ENCODE measurements at regions not wholly inside any gene's neighbourhood (a gene's known extent, or its start where the extent isn't known, plus 50 kb on each side); places are given as distances from the start of the nearest gene placed in this dataset.
"Not testable (repeated sequence)": the region's sequence is repeated elsewhere in the genome, so short reads cannot be mapped to it uniquely, and the experiment has no call there.

DNA sequence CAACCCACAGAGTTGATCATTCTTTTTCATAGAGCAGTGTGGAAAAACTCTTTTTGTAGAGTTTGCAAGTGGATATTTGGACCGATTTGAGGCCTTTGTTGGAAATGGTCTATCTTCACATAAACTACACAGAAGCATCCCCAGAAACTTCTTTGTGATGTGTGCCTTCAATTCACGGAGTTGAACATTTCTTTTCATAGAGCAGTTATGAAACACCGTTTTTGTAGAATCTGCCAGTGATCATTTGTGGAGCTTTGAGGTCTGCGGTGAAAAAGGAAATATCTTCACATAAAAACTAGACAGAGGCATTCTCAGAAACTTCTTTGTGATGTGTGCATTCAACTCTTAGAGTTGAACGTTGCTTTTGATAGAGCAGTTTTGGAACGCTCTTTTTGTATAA is 618.4 kb upstream of the ZNF337 start:
- H3K27me3 ChIP-seq, result no peaks in the 10 kb centered on the region
- no peak overlapping the region for H3K27ac ChIP-seq
- H3K9me3 ChIP-seq, result no peaks in the 10 kb centered on the region
- no peak overlapping the region for H3K4me3 ChIP-seq
- no peaks in the 10 kb centered on the region for H3K4me1 ChIP-seq
- intact Hi-C loops (cut with DNase I; ENCODE audit: low total_unique reads), result no loop called here
- no peak for DNase-seq
- 85 to 88% methylated on average over 5 to 6 of the region's 6 CpGs for whole genome bisulfite sequencing, 2 donors (ENCODE audit: low coverage in 1 of 2)
- no peaks in the 10 kb centered on the region for H3K36me3 ChIP-seq
- in situ Hi-C loops (cut with MboI; ENCODE audit: low pct_ligation_motif_present in 1 of 4, low pct_unique_long_range_greater_than_20kb in 1 of 4, low sequenced_read_pairs in 3 of 4), result no loop called here
- TF ChIP-seq CTCF (IDR thresholded peaks at IDR 0.05) (no peak), POLR2A (IDR thresholded peaks at IDR 0.05) (no peak), POLR2AphosphoS5 (IDR thresholded peaks at IDR 0.05) (no peak), EP300 (IDR thresholded peaks at IDR 0.05; ENCODE audit: low read depth) (no peak)

DNA sequence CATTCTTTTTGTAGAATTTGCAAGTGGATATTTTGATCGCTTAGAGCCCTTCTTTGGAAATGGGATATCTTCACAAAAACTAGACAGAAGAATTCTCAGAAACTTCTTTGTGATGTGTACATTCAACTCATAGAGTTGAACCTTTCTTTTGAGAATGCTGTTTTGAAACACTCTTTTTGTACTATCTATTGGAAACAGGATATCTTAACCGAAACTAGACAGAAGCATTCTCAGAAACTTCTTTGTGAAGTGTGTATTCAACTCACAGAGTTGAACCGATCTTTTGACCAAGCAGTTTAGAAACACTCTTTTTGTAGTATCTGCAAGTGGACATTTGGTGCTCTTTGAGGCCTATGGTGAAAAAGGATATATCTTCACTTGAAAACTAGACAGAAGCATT is 613.1 kb upstream of the ZNF337 start:
- 89 to 94% methylated on average over 2 to 3 of the region's 3 CpGs for WGBS, 2 donors (ENCODE audit: low coverage in 1 of 2)
- in situ Hi-C loops (cut with MboI; ENCODE audit: low pct_ligation_motif_present in 1 of 4, low pct_unique_long_range_greater_than_20kb in 1 of 4, low sequenced_read_pairs in 3 of 4), result not testable (repeated sequence)

DNA sequence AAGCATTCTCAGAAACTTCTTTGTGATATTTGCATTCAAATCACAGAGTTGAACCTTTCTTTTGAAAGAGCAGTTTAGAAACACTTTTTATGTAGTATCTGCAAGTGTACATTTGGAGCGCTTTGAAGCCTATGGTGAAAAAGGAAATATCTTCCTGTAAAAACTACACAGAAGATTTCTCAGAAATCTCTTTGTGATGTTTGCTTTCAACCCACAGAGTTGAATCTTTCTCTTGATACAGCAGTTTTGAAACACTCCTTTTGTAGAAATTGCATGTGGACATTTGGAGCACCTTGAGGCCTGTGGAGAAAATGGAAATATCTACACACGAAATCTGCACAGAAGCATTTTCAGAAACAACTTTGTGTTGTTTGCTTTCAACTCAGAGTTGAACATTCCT is 612.3 kb upstream of the ZNF337 start:
- 54 to 69% methylated on average over 2 of the region's 2 CpGs for WGBS, 2 donors (ENCODE audit: low coverage in 1 of 2)
- no peak for DNase-seq
- TF ChIP-seq CTCF (IDR thresholded peaks at IDR 0.05) (no peak), EP300 (IDR thresholded peaks at IDR 0.05; ENCODE audit: low read depth) (no peak), POLR2A (IDR thresholded peaks at IDR 0.05) (no peak), POLR2AphosphoS5 (IDR thresholded peaks at IDR 0.05) (no peak)
- Histone ChIP-seq H3K4me3 (no peak overlapping the region), H3K27me3 (no peaks in the 10 kb centered on the region), H3K4me1 (no peaks in the 10 kb centered on the region), H3K9me3 (no peaks in the 10 kb centered on the region), H3K27ac (no peak overlapping the region), H3K36me3 (no peaks in the 10 kb centered on the region)
- intact Hi-C loops (cut with DNase I; ENCODE audit: low total_unique reads), result no loop called here
- in situ Hi-C loops (cut with MboI; ENCODE audit: low pct_ligation_motif_present in 1 of 4, low pct_unique_long_range_greater_than_20kb in 1 of 4, low sequenced_read_pairs in 3 of 4), result no loop called here

More for the DNA sequence above, 613.1 kb upstream of the ZNF337 start:
- H3K36me3 ChIP-seq; H3K27ac ChIP-seq; H3K4me3 ChIP-seq; H3K27me3 ChIP-seq; H3K4me1 ChIP-seq; intact Hi-C loops (cut with DNase I; ENCODE audit: low total_unique reads); DNase-seq; H3K9me3 ChIP-seq: not testable (repeated sequence)

DNA sequence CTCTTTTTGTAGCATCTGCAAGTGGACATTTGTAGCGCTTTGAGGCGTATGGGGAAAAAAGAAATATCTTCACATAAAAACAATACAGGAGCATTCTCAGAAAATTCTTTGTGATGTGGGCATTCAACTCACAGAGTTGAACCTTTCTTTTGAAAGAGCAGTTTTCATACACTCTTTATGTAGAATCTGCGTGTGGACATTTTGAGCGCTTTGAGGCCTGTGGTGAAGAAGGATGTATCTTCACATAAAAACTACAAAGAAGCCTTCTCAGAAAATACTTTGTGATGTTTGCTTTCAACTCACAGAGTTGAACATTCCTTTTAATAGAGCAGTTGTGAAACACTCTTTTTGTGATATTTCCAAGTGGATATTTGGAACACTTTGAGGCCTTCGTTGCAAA is 598.4 kb upstream of the ZNF337 start:
- TF ChIP-seq POLR2A (IDR thresholded peaks at IDR 0.05) (no peak), CTCF (IDR thresholded peaks at IDR 0.05) (no peak), POLR2AphosphoS5 (IDR thresholded peaks at IDR 0.05) (no peak), EP300 (IDR thresholded peaks at IDR 0.05; ENCODE audit: low read depth) (no peak)
- intact Hi-C loops (cut with DNase I; ENCODE audit: low total_unique reads) (no loop called here), in situ Hi-C loops (cut with MboI; ENCODE audit: low pct_ligation_motif_present in 1 of 4, low pct_unique_long_range_greater_than_20kb in 1 of 4, low sequenced_read_pairs in 3 of 4) (no loop called here)
- H3K36me3 ChIP-seq, result no peaks in the 10 kb centered on the region
- WGBS, 2 donors (ENCODE audit: low coverage in 1 of 2), result 81 to 92% methylated on average over 5 of the region's 5 CpGs
- H3K9me3 ChIP-seq, result no peaks in the 10 kb centered on the region
- no peak overlapping the region for H3K27ac ChIP-seq
- no peak overlapping the region for H3K4me3 ChIP-seq
- no peaks in the 10 kb centered on the region for H3K27me3 ChIP-seq
- H3K4me1 ChIP-seq, result no peaks in the 10 kb centered on the region
- no peak for DNase-seq

DNA sequence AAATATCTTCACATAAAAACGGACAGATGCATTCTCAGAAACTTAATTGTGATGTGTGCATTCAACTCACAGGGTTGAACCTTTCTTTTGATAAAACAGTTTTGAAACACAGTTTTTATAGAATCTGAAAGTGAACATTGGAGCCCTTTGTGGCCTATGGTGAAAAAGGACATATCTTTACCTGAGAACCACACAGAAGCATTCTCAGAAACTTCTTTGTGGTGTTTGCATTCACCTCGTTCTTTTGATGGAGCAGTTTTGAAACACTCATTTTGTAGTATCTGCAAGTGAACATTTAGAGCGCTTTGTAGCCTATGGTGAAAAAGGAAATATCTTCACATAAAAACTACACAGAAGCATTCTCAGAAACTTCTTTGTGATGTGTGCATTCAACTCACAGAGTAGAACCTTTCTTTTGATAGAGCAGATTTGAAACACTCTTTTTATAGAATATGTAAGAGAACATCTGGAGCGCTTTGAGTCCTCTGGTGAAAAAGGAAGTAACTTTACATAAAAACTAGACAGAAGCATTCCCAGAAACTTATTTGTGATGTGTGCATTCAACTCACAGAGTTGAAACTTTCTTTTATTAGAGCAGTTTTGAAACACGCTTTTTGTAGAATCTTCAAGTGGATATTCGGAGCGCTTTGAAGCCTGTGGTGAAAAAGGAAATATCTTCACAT is 591.9 kb upstream of the ZNF337 start:
- WGBS, 2 donors (ENCODE audit: low coverage in 1 of 2), result 80 to 82% methylated on average over 7 of the region's 7 CpGs
- H3K27me3 ChIP-seq; H3K36me3 ChIP-seq; H3K4me1 ChIP-seq; DNase-seq; H3K27ac ChIP-seq; H3K4me3 ChIP-seq; in situ Hi-C loops (cut with MboI; ENCODE audit: low pct_ligation_motif_present in 1 of 4, low pct_unique_long_range_greater_than_20kb in 1 of 4, low sequenced_read_pairs in 3 of 4); intact Hi-C loops (cut with DNase I; ENCODE audit: low total_unique reads); H3K9me3 ChIP-seq: not testable (repeated sequence)

Data from transverse colon (tissue), 4 donors.